GM12872 (cell line): ENCODE measurements at regions not wholly inside any gene's neighbourhood (a gene's known extent, or its start where the extent isn't known, plus 50 kb on each side); places are given as distances from the start of the nearest gene placed in this dataset.

Experiments
- CTCF ChIP-seq: IDR thresholded peaks from 3 replicates; pipeline ENCODE4 v1.5.1; 2011; ENCODE audit warnings: low read depth, mild to moderate bottlenecking, low read length, moderate library complexity; ENCODE audit not compliant: insufficient read depth

- no peak for TF ChIP-seq CTCF
Observed at GRCh38 chr1:43062527-43063095, 103.9 kb upstream of the SLC2A1 start.

GRCh38 chr1:43061757-43062156 lies 103.1 kb upstream of the SLC2A1 start:
- no peak for TF ChIP-seq CTCF

DNA sequence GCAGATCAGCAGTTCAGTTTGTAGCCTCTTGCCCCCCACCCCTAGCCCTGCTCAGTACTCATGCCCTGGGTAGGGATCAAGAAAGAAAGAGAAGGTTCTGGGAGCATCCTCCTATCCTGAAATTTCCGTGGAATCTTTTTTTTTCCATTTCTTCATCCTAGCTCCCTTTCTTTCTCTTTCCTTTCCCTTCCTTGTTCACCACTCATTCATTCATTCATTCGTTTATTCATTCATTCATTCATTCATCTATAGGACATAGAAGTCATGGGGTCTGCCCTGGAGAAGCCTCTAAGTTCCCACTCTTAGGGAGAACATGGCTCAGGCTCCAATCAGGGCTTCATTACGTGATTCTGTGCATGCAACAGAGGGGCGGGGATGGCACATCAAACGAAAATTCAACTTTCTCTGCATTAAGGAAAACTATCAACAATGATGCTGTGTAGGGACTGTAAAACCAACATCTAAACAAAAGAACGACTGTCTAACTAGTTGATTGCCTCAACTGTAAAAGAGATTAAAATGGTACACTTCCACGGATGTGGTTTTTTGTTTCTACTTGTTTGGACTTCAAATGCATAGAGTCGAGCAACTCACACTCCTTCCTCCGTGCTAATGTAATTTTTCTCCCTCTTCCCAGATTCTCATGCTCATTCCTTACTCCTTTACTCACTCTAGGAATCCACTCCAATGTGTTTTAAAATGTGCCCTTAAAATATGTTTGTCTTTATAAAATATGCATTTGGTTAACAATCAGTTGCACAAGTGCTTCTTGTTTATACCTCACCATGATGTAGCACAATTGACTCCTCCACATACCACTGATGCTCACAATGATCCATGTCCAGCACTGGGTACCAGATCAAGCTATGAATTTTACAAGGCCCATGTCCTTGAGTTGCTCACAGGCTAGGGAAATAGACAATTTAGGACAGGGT lies 101.2 kb upstream of the SLC2A1 start:
- no peak for TF ChIP-seq CTCF

- TF ChIP-seq CTCF, result no peak
Observed at GRCh38 chr1:43058545-43059360, 100.1 kb upstream of the SLC2A1 start.

DNA sequence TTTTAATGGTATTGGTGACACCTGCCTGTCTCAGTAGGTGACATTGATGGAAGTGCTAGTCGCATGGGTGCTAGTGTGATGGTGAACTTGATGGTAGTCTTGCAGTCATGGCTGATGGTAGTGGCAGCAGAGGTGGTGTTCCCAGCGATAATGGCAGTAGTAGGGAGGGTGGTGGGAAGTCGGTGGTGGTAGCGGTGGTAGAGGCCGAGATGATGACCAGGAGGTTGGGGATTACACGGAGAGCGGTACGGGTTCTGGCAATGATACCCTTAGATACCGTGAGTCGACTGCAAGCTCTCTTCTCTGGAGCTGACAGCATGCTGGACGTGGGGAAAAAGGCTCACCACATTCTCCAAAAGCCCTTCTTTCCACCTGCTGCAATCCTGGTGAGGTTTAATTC lies 99.4 kb upstream of the SLC2A1 start:
- no peak for TF ChIP-seq CTCF

DNA sequence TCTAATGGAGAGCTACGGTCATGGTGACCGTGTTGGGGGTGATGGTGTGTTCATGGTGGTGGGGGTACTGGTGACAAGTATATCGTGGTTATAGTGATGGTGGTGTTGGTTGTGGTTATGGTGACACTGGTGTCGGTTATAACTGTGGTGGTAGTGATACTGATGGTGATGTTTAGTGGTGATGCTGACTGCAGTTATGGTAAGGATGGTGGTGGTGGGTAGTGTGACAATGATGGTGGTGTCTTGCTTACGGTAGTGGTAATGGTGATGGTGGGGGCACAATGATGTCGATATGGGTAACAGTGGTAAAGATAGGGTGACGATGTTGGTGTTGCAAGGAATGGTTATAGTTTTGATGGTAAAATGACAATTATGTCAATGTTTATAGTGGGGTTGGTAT lies 98.9 kb upstream of the SLC2A1 start:
- TF ChIP-seq CTCF, result no peak

DNA sequence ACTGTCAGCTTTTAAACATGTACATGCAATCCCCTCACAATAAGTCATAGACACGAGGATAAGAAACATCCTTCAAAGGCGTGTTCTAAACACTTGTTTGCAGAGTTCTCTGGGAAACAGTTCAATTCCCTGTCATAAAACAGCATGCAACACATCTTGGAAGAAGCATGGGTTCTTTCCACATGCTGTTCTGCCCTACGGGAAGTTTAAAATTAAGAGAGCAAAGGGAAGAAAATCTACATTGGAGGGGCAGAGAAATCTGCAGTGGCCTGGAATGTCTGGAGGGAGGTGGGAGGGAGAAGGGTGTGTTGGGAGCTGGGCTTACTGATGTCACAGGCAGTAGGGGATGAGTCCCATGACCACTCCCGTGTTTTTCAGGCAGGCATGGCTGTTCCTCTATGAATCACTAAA lies 98.3 kb upstream of the SLC2A1 start:
- no peak for TF ChIP-seq CTCF
